Epithelial cell of esophagus (primary cell): ENCODE measurements at regions not wholly inside any gene's neighbourhood (a gene's known extent, or its start where the extent isn't known, plus 50 kb on each side); places are given as distances from the start of the nearest gene placed in this dataset.

Experiments used
- DNase-seq: peaks from one replicate; pipeline ENCODE4 v3.0.0; 2010; ENCODE audit warnings: low read depth
- H3K4me3 ChIP-seq: 2 replicates; pipeline ENCODE4 v1.5.1; 2011; ENCODE audit warnings: mild to moderate bottlenecking, low read length, control low read depth
- CTCF ChIP-seq: IDR thresholded peaks from 2 replicates; pipeline ENCODE4 v1.5.1; 2011; ENCODE audit warnings: low read depth, mild to moderate bottlenecking, low read length, control low read depth, inconsistent platforms; ENCODE audit not compliant: insufficient read depth; ENCODE audit errors: missing control alignments

GRCh38 chr22:23516304-23516703 lies 63.8 kb downstream of the IGLL1 start:
- no peak for TF ChIP-seq CTCF
- no peak for DNase-seq
- no peak overlapping the region for H3K4me3 ChIP-seq

- no peak for DNase-seq
- H3K4me3 ChIP-seq: no peak overlapping the region
- no peak for TF ChIP-seq CTCF
Measured at GRCh38 chr22:23514322-23515038, 65.6 kb downstream of the IGLL1 start.

- no peak overlapping the region for H3K4me3 ChIP-seq
- no peak for DNase-seq
- TF ChIP-seq CTCF: no peak
Measured at GRCh38 chr22:23513705-23514104, 66.4 kb downstream of the IGLL1 start.

- H3K4me3 ChIP-seq: no peak overlapping the region
- no peak for TF ChIP-seq CTCF
Measured at GRCh38 chr22:23513133-23513532, 67.0 kb downstream of the IGLL1 start.

GRCh38 chr22:23512721-23513120 lies 67.4 kb downstream of the IGLL1 start:
- H3K4me3 ChIP-seq: no peak overlapping the region
- no peak for TF ChIP-seq CTCF
- no peak for DNase-seq

More at GRCh38 chr22:23513133-23513532, 67.0 kb downstream of the IGLL1 start:
- DNase-seq: no peak

GRCh38 chr22:23512348-23512705 lies 67.8 kb downstream of the IGLL1 start:
- no peak for DNase-seq
- H3K4me3 ChIP-seq: no peak overlapping the region
- no peak for TF ChIP-seq CTCF
